ENCODE measurements at regions not wholly inside any gene's neighbourhood (a gene's known extent, or its start where the extent isn't known, plus 50 kb on each side); places are given as distances from the start of the nearest gene placed in this dataset.

DNA sequence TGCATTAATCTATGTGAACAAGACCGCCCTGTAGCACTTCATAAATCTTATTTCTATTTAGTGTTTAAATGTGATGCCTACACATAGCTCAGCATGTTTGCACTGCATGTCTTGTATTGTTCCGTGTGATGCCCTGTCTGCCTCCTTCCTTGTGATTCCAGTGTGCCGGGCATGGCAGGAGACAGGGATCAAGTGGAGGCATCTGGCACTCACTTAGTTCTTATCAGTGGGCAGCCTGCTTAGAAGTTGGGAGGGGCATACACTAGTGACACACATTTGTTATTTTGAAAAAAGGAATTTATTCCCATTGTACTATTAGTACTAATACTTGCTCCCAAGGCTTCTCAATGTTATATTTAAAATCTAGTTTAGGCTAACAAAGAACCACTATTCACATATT, 176.4 kb downstream of the KCNA5 start:
- Histone ChIP-seq H3K27me3 (ENCODE audit: insufficient read depth, poor library complexity, severe bottlenecking) (no peaks in the 10 kb centered on the region), H3K9me3 (ENCODE audit: severe bottlenecking) (no peaks in the 10 kb centered on the region), H3K4me3 (ENCODE audit: severe bottlenecking) (no peak overlapping the region), H3K27ac (ENCODE audit: poor library complexity, severe bottlenecking) (no peak overlapping the region), H3K4me1 (ENCODE audit: insufficient read depth, poor library complexity, severe bottlenecking) (no peaks in the 10 kb centered on the region), H3K36me3 (ENCODE audit: low read depth) (no peaks in the 10 kb centered on the region)
- DNase-seq (ENCODE audit: low spot score) (no peak), ATAC-seq (ENCODE audit: low read depth) (no peak)
- TF ChIP-seq, protein P1, sequence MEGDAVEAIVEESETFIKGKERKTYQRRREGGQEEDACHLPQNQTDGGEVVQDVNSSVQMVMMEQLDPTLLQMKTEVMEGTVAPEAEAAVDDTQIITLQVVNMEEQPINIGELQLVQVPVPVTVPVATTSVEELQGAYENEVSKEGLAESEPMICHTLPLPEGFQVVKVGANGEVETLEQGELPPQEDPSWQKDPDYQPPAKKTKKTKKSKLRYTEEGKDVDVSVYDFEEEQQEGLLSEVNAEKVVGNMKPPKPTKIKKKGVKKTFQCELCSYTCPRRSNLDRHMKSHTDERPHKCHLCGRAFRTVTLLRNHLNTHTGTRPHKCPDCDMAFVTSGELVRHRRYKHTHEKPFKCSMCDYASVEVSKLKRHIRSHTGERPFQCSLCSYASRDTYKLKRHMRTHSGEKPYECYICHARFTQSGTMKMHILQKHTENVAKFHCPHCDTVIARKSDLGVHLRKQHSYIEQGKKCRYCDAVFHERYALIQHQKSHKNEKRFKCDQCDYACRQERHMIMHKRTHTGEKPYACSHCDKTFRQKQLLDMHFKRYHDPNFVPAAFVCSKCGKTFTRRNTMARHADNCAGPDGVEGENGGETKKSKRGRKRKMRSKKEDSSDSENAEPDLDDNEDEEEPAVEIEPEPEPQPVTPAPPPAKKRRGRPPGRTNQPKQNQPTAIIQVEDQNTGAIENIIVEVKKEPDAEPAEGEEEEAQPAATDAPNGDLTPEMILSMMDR (IDR thresholded peaks at IDR 0.05; ENCODE audit: poor library complexity, severe bottlenecking) = no peak

DNA sequence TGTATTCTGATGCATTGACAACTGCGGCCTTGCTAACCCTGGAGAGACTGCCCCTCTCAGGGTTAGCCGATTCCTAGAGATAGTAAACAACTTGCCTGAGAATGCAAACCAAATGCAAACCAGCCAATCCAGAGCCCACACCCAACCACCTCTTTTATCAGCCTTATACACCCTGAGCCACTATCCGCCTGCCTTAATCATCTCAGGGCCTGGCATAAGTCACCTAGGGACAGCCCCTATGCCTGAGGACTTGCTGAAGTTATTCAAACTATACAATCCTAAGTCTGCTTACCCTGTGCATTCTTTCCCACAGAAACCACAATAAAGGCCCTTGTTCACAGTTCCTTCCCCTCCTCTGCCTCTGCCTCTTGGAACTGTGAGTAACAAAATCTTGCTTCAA, 177.2 kb downstream of the KCNA5 start:
- Histone ChIP-seq H3K4me3 (ENCODE audit: severe bottlenecking) (no peak overlapping the region), H3K9me3 (ENCODE audit: severe bottlenecking) (no peaks in the 10 kb centered on the region), H3K4me1 (ENCODE audit: insufficient read depth, poor library complexity, severe bottlenecking) (no peaks in the 10 kb centered on the region), H3K36me3 (ENCODE audit: low read depth) (no peaks in the 10 kb centered on the region), H3K27ac (ENCODE audit: poor library complexity, severe bottlenecking) (no peak overlapping the region), H3K27me3 (ENCODE audit: insufficient read depth, poor library complexity, severe bottlenecking) (no peaks in the 10 kb centered on the region)
- TF ChIP-seq, protein P1 (IDR thresholded peaks at IDR 0.05; ENCODE audit: poor library complexity, severe bottlenecking) = no peak
- no peak for DNase-seq (ENCODE audit: low spot score)
- no peak; the same call in 2 of the 3 replicates for ATAC-seq (ENCODE audit: low read depth)

DNA sequence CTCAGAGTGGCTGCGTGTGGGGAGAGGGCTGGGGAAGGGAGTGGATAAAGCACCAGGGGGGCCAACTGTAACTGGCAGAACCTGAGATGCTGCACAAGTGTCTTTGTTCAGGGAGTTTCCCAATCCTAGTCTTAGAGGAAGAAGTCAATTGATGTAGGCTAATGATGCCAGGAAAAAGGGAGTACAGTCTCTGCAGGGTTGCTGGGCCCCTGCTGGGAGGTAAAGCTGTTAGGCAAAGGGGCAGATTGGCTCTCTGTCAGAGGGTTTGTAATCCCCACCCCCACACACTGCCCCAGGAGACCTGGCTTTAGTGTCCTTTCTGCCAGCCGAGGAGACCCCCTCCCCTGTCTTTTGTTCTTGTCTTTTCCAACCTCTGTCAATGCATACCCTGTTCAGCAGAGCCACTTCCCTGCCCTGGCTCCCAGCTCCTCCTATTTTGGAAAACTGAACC, 178.4 kb downstream of the KCNA5 start:
- Histone ChIP-seq H3K9me3 (ENCODE audit: severe bottlenecking) (no peaks in the 10 kb centered on the region), H3K27ac (ENCODE audit: poor library complexity, severe bottlenecking) (no peak overlapping the region), H3K4me1 (ENCODE audit: insufficient read depth, poor library complexity, severe bottlenecking) (no peaks in the 10 kb centered on the region), H3K36me3 (ENCODE audit: low read depth) (no peaks in the 10 kb centered on the region), H3K27me3 (ENCODE audit: insufficient read depth, poor library complexity, severe bottlenecking) (no peaks in the 10 kb centered on the region), H3K4me3 (ENCODE audit: severe bottlenecking) (no peak overlapping the region)
- TF ChIP-seq, protein P1 (IDR thresholded peaks at IDR 0.05; ENCODE audit: poor library complexity, severe bottlenecking) = no peak
- no peak for DNase-seq (ENCODE audit: low spot score)
- ATAC-seq (ENCODE audit: low read depth) = no peak

DNA sequence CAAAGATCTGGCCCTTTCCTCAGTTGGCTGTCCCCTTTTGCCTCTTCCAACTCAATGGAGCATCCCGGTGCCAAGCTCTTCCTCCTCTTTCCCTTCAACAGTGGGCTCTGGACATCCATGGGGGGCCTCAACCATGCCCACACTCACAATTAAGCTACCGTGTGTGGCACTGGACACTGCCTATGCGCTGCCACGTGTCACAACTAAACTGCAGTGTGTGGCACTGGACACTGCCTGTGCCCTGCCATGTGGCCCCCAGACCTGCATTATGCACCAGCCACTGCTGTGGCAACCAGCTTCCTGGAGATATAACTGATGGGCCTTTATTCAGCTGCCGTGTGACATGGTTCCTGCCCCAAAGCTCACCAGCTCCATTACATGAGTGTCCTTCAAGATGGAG, 179.1 kb downstream of the KCNA5 start:
- Histone ChIP-seq H3K4me1 (ENCODE audit: insufficient read depth, poor library complexity, severe bottlenecking) (no peaks in the 10 kb centered on the region), H3K4me3 (ENCODE audit: severe bottlenecking) (no peak overlapping the region), H3K9me3 (ENCODE audit: severe bottlenecking) (no peaks in the 10 kb centered on the region), H3K36me3 (ENCODE audit: low read depth) (no peaks in the 10 kb centered on the region), H3K27me3 (ENCODE audit: insufficient read depth, poor library complexity, severe bottlenecking) (no peaks in the 10 kb centered on the region), H3K27ac (ENCODE audit: poor library complexity, severe bottlenecking) (no peak overlapping the region)
- no peak for ATAC-seq (ENCODE audit: low read depth)
- DNase-seq (ENCODE audit: low spot score) = no peak
- TF ChIP-seq, protein P1 (IDR thresholded peaks at IDR 0.05; ENCODE audit: poor library complexity, severe bottlenecking) = no peak

DNA sequence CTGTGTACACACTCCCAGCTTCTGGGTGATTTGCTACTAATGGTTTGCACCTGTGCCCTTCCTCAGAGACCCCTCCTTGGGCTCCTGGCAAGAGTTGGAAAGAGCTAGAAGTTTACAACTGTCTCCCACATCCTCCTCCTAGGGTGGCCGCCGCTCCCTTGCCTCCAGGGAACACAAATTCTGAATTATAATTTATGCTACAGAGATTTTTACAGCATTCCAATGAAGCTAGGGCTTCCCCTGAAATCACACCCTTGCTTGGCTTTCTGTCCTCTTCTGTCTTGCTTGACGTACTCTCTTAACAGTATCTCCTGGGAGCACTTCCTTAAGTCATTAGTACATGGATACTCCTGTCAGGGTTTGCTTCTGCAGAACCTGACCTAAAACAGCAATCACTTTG, 180.2 kb downstream of the KCNA5 start:
- Histone ChIP-seq H3K36me3 (ENCODE audit: low read depth) (no peaks in the 10 kb centered on the region), H3K9me3 (ENCODE audit: severe bottlenecking) (no peaks in the 10 kb centered on the region), H3K4me1 (ENCODE audit: insufficient read depth, poor library complexity, severe bottlenecking) (no peaks in the 10 kb centered on the region), H3K4me3 (ENCODE audit: severe bottlenecking) (no peak overlapping the region), H3K27me3 (ENCODE audit: insufficient read depth, poor library complexity, severe bottlenecking) (no peaks in the 10 kb centered on the region), H3K27ac (ENCODE audit: poor library complexity, severe bottlenecking) (no peak overlapping the region)
- DNase-seq (ENCODE audit: low spot score) (no peak), ATAC-seq (ENCODE audit: low read depth) (no peak)
- TF ChIP-seq, protein P1 (IDR thresholded peaks at IDR 0.05; ENCODE audit: poor library complexity, severe bottlenecking) = no peak

Data from RWPE2 (cell line).